HG03159 (cell line): ENCODE measurements at regions not wholly inside any gene's neighbourhood (a gene's known extent, or its start where the extent isn't known, plus 50 kb on each side); places are given as distances from the start of the nearest gene placed in this dataset.
A peak's percentile ranks its signal among the peaks of the same experiment; 100 is the strongest.
"Not testable (repeated sequence)": the region's sequence is repeated elsewhere in the genome, so short reads cannot be mapped to it uniquely, and the experiment has no call there.

Experiments used
- ATAC-seq: cut with Tn5 transposase; IDR thresholded peaks from one replicate; pipeline ENCODE4 v1.9.1; 2021; ENCODE audit warnings: mild to moderate bottlenecking, moderate library complexity; ENCODE audit not compliant: unreplicated experiment

- ATAC-seq: no peak
Measured at GRCh38 chr4:14338585-14339265, 663.6 kb upstream of the CPEB2 start.

- no peak for ATAC-seq
Measured at GRCh38 chr4:14339715-14340114, 662.6 kb upstream of the CPEB2 start.

GRCh38 chr4:14340321-14340720, 662.0 kb upstream of the CPEB2 start:
- ATAC-seq: no peak

- no peak for ATAC-seq
Measured at GRCh38 chr4:14343961-14344360, 658.3 kb upstream of the CPEB2 start.

- no peak for ATAC-seq
Measured at GRCh38 chr4:14345356-14345775, 656.9 kb upstream of the CPEB2 start.

GRCh38 chr4:14347526-14347925, 654.8 kb upstream of the CPEB2 start:
- no peak for ATAC-seq

GRCh38 chr4:14348506-14348905, 653.8 kb upstream of the CPEB2 start:
- no peak for ATAC-seq

GRCh38 chr4:14358544-14359160, 643.6 kb upstream of the CPEB2 start:
- ATAC-seq: not testable (repeated sequence)

- no peak for ATAC-seq
Measured at GRCh38 chr4:14359991-14360390, 642.3 kb upstream of the CPEB2 start.

GRCh38 chr4:14361084-14361483, 641.2 kb upstream of the CPEB2 start:
- ATAC-seq: no peak

GRCh38 chr4:14362385-14362784, 639.9 kb upstream of the CPEB2 start:
- ATAC-seq: no peak

GRCh38 chr4:14364953-14365536, 637.2 kb upstream of the CPEB2 start:
- ATAC-seq: no peak

GRCh38 chr4:14368391-14368790, 633.9 kb upstream of the CPEB2 start:
- ATAC-seq: no peak

- ATAC-seq: no peak
Measured at GRCh38 chr4:14371131-14371530, 631.1 kb upstream of the CPEB2 start.

- no peak for ATAC-seq
Measured at GRCh38 chr4:14375816-14376215, 626.5 kb upstream of the CPEB2 start.

- no peak for ATAC-seq
Measured at GRCh38 chr4:14379183-14379582, 623.1 kb upstream of the CPEB2 start.

GRCh38 chr4:14383652-14384051, 618.6 kb upstream of the CPEB2 start:
- peak; percentile 89 for ATAC-seq

- ATAC-seq: no peak
Measured at GRCh38 chr4:14384824-14385223, 617.5 kb upstream of the CPEB2 start.

GRCh38 chr4:14386196-14386595, 616.1 kb upstream of the CPEB2 start:
- ATAC-seq: no peak

- no peak for ATAC-seq
Measured at GRCh38 chr4:14387647-14388046, 614.6 kb upstream of the CPEB2 start.

- ATAC-seq: no peak
Measured at GRCh38 chr4:14392378-14392777, 609.9 kb upstream of the CPEB2 start.

- ATAC-seq: no peak
Measured at GRCh38 chr4:14396183-14396582, 606.1 kb upstream of the CPEB2 start.
